ENCODE measurements at regions not wholly inside any gene's neighbourhood (a gene's known extent, or its start where the extent isn't known, plus 50 kb on each side); places are given as distances from the start of the nearest gene placed in this dataset.

DNA sequence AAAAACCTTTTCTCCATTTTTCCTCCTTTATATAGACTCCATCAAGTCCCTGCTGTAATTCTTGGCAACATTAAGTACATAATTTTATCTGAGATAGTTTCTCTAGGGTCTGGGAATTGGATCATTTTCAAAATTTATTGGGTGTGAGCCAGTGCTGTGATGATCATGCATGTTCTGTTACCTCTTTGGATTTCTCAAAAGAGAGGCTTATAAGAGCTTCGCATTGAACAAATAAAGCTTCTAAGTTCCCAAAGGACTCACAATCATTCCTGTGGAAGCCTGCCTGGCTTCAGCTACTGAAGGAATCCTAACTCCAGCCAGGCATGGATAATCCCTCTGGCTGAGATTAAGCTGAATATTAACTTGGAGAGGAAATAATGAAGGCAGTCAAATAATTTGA is 208.5 kb downstream of the RAB38 start:
- Histone ChIP-seq H4K20me1 (ENCODE audit: control insufficient read depth, insufficient read depth, low read depth, low read length) (no peaks in the 10 kb centered on the region), H3K27ac (ENCODE audit: low read depth, low read length) (no peak overlapping the region), H3K9me3 (ENCODE audit: control insufficient read depth, insufficient read depth, low read length) (no peaks in the 10 kb centered on the region), H3K9me2 (replicated peaks; ENCODE audit: control insufficient read depth, low read length) (no peaks in the 10 kb centered on the region), H3K4me3 (ENCODE audit: low read length) (no peak overlapping the region), H3F3A (ENCODE audit: control insufficient read depth, insufficient read depth) (no peaks in the 10 kb centered on the region), H3K27me3 (ENCODE audit: control insufficient read depth, low read length) (no peaks in the 10 kb centered on the region), H3K79me2 (ENCODE audit: control insufficient read depth, low read length) (no peaks in the 10 kb centered on the region), H3K4me1 (ENCODE audit: control insufficient read depth, low read length) (peaks cover 6% of the 10 kb centered on the region), H3K4me2 (ENCODE audit: low read length) (no peak overlapping the region), H3K36me3 (ENCODE audit: control insufficient read depth, low read length) (no peaks in the 10 kb centered on the region)
- no peak for TF ChIP-seq EZH2phosphoT487 (IDR thresholded peaks at IDR 0.05; ENCODE audit: borderline replicate concordance, low read length)
- TF ChIP-seq, protein P1, sequence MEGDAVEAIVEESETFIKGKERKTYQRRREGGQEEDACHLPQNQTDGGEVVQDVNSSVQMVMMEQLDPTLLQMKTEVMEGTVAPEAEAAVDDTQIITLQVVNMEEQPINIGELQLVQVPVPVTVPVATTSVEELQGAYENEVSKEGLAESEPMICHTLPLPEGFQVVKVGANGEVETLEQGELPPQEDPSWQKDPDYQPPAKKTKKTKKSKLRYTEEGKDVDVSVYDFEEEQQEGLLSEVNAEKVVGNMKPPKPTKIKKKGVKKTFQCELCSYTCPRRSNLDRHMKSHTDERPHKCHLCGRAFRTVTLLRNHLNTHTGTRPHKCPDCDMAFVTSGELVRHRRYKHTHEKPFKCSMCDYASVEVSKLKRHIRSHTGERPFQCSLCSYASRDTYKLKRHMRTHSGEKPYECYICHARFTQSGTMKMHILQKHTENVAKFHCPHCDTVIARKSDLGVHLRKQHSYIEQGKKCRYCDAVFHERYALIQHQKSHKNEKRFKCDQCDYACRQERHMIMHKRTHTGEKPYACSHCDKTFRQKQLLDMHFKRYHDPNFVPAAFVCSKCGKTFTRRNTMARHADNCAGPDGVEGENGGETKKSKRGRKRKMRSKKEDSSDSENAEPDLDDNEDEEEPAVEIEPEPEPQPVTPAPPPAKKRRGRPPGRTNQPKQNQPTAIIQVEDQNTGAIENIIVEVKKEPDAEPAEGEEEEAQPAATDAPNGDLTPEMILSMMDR (IDR thresholded peaks at IDR 0.05; ENCODE audit: low read depth, low read length, poor library complexity, severe bottlenecking) = no peak

DNA sequence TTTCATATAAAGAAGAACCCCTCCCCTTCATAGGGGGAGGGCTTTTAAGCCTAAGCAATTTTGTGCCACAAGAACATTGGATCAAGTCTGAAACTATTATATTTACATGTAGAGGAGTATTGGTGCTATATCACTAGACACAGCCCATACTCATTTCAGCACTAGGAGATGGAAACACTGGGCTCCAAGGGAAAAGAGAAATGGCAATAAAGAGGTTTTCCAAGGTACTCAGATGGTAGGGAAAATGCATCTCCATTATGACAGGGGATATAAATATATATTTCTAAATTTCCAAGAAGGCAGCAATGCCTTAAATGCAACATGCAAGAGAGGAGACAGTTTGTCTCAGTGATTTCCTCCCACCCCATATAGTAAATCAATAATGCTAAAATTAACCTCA is 209.0 kb downstream of the RAB38 start:
- no peak for TF ChIP-seq EZH2phosphoT487 (IDR thresholded peaks at IDR 0.05; ENCODE audit: borderline replicate concordance, low read length)
- TF ChIP-seq, protein P1 (IDR thresholded peaks at IDR 0.05; ENCODE audit: low read depth, low read length, poor library complexity, severe bottlenecking) = no peak
- Histone ChIP-seq H3K79me2 (ENCODE audit: control insufficient read depth, low read length) (no peaks in the 10 kb centered on the region), H3K4me3 (ENCODE audit: low read length) (no peak overlapping the region)

DNA sequence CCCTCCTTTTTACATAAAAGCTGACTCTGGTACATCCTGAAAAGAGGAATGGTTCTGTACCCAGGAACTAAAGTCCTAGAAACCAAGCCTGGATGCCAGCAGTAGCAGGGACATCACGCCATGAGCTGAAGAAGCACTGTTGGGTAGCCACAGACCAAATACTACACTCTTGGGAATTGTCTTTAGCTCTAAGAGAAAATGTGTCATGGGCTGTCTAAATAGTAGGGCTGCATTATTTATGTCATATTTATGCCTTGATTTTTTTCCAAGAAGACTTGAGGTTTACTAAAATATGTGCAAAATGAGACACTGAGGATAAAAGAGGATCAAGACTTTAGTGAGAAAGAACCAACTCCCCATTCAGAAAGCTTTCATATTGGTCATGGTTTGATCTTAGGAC is 213.6 kb downstream of the RAB38 start:
- TF ChIP-seq, protein P1 (IDR thresholded peaks at IDR 0.05; ENCODE audit: low read depth, low read length, poor library complexity, severe bottlenecking) = no peak
- no peak for TF ChIP-seq EZH2phosphoT487 (IDR thresholded peaks at IDR 0.05; ENCODE audit: borderline replicate concordance, low read length)
- H3K9me3 ChIP-seq (ENCODE audit: control insufficient read depth, insufficient read depth, low read length) = no peaks in the 10 kb centered on the region
- no peak overlapping the region for H3K27ac ChIP-seq (ENCODE audit: low read depth, low read length)
- H3F3A ChIP-seq (ENCODE audit: control insufficient read depth, insufficient read depth) = no peaks in the 10 kb centered on the region
- H3K9me2 ChIP-seq (replicated peaks; ENCODE audit: control insufficient read depth, low read length) = no peaks in the 10 kb centered on the region
- H3K36me3 ChIP-seq (ENCODE audit: control insufficient read depth, low read length) = no peaks in the 10 kb centered on the region
- H4K20me1 ChIP-seq (ENCODE audit: control insufficient read depth, insufficient read depth, low read depth, low read length) = no peaks in the 10 kb centered on the region
- H3K4me3 ChIP-seq (ENCODE audit: low read length) = no peak overlapping the region
- no peaks in the 10 kb centered on the region for H3K79me2 ChIP-seq (ENCODE audit: control insufficient read depth, low read length)
- no peaks in the 10 kb centered on the region for H3K4me1 ChIP-seq (ENCODE audit: control insufficient read depth, low read length)
- no peaks in the 10 kb centered on the region for H3K27me3 ChIP-seq (ENCODE audit: control insufficient read depth, low read length)
- no peak overlapping the region for H3K4me2 ChIP-seq (ENCODE audit: low read length)

More for the DNA sequence above, 209.0 kb downstream of the RAB38 start:
- no peaks in the 10 kb centered on the region for H3K9me3 ChIP-seq (ENCODE audit: control insufficient read depth, insufficient read depth, low read length)
- no peaks in the 10 kb centered on the region for H3K27me3 ChIP-seq (ENCODE audit: control insufficient read depth, low read length)
- H3K27ac ChIP-seq (ENCODE audit: low read depth, low read length) = no peak overlapping the region
- H3K4me1 ChIP-seq (ENCODE audit: control insufficient read depth, low read length) = peaks cover 2% of the 10 kb centered on the region
- H3K9me2 ChIP-seq (replicated peaks; ENCODE audit: control insufficient read depth, low read length) = no peaks in the 10 kb centered on the region
- H3F3A ChIP-seq (ENCODE audit: control insufficient read depth, insufficient read depth) = no peaks in the 10 kb centered on the region
- no peak overlapping the region for H3K4me2 ChIP-seq (ENCODE audit: low read length)
- no peaks in the 10 kb centered on the region for H3K36me3 ChIP-seq (ENCODE audit: control insufficient read depth, low read length)
- H4K20me1 ChIP-seq (ENCODE audit: control insufficient read depth, insufficient read depth, low read depth, low read length) = no peaks in the 10 kb centered on the region

DNA sequence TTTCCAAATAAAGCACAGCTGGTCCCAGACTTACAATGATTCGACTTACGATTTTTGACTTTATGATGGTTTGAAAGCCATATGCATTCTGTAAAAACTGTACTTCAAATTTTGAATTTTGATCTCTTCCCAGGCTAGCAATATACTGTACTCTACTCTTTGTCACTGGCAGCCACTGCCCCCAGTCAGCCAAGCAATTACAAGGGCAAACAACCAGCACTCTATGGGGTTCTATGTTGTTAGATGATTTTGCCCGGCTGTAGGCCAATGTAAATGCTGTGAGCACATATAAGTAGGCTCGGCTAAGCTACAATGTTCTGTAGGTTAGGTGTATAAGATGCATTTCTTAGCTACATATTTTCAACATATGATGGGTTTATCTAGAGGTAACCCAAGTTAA is 217.3 kb downstream of the RAB38 start:
- no peak overlapping the region for H3K4me3 ChIP-seq (ENCODE audit: low read length)
- H3K36me3 ChIP-seq (ENCODE audit: control insufficient read depth, low read length) = no peaks in the 10 kb centered on the region
- TF ChIP-seq, protein P1 (IDR thresholded peaks at IDR 0.05; ENCODE audit: low read depth, low read length, poor library complexity, severe bottlenecking) = no peak
- no peak for TF ChIP-seq EZH2phosphoT487 (IDR thresholded peaks at IDR 0.05; ENCODE audit: borderline replicate concordance, low read length)
- H3K9me3 ChIP-seq (ENCODE audit: control insufficient read depth, insufficient read depth, low read length) = no peaks in the 10 kb centered on the region
- H3K27ac ChIP-seq (ENCODE audit: low read depth, low read length) = no peak overlapping the region
- H3F3A ChIP-seq (ENCODE audit: control insufficient read depth, insufficient read depth) = no peaks in the 10 kb centered on the region
- no peaks in the 10 kb centered on the region for H3K4me1 ChIP-seq (ENCODE audit: control insufficient read depth, low read length)
- H3K9me2 ChIP-seq (replicated peaks; ENCODE audit: control insufficient read depth, low read length) = no peaks in the 10 kb centered on the region
- no peaks in the 10 kb centered on the region for H4K20me1 ChIP-seq (ENCODE audit: control insufficient read depth, insufficient read depth, low read depth, low read length)
- H3K79me2 ChIP-seq (ENCODE audit: control insufficient read depth, low read length) = no peaks in the 10 kb centered on the region
- no peak overlapping the region for H3K4me2 ChIP-seq (ENCODE audit: low read length)
- no peaks in the 10 kb centered on the region for H3K27me3 ChIP-seq (ENCODE audit: control insufficient read depth, low read length)
